HG02981 (cell line): ENCODE measurements at regions not wholly inside any gene's neighbourhood (a gene's known extent, or its start where the extent isn't known, plus 50 kb on each side); places are given as distances from the start of the nearest gene placed in this dataset.

Experiments
- ATAC-seq: cut with Tn5 transposase; IDR thresholded peaks from one replicate; pipeline ENCODE4 v1.9.1; 2021; ENCODE audit warnings: mild to moderate bottlenecking, moderate library complexity; ENCODE audit not compliant: unreplicated experiment

GRCh38 chr2:145736871-145737270 is 1217.0 kb upstream of the ZEB2 start:
- ATAC-seq, result no peak

GRCh38 chr2:145731467-145731866 is 1211.5 kb upstream of the ZEB2 start:
- ATAC-seq, result no peak

- no peak for ATAC-seq
Observed at GRCh38 chr2:145729993-145730770, 1210.3 kb upstream of the ZEB2 start.

GRCh38 chr2:145729481-145729880 is 1209.6 kb upstream of the ZEB2 start:
- ATAC-seq, result no peak

GRCh38 chr2:145728511-145728910 is 1208.6 kb upstream of the ZEB2 start:
- no peak for ATAC-seq

GRCh38 chr2:145725876-145726275 is 1206.0 kb upstream of the ZEB2 start:
- no peak for ATAC-seq

- no peak for ATAC-seq
Observed at GRCh38 chr2:145724311-145724898, 1204.5 kb upstream of the ZEB2 start.

- ATAC-seq, result no peak
Observed at GRCh38 chr2:145723872-145724271, 1204.0 kb upstream of the ZEB2 start.

GRCh38 chr2:145721681-145722080 is 1201.8 kb upstream of the ZEB2 start:
- no peak for ATAC-seq

- ATAC-seq, result no peak
Observed at GRCh38 chr2:145715601-145716000, 1195.7 kb upstream of the ZEB2 start.

GRCh38 chr2:145710303-145710702 is 1190.4 kb upstream of the ZEB2 start:
- ATAC-seq, result no peak

- no peak for ATAC-seq
Observed at GRCh38 chr2:145702305-145702704, 1182.4 kb upstream of the ZEB2 start.

- ATAC-seq, result peak; percentile 95
Observed at GRCh38 chr2:145692971-145693478, 1173.1 kb upstream of the ZEB2 start.

- ATAC-seq, result no peak
Observed at GRCh38 chr2:145691659-145692058, 1171.7 kb upstream of the ZEB2 start.

- ATAC-seq, result no peak
Observed at GRCh38 chr2:145690183-145690778, 1170.4 kb upstream of the ZEB2 start.

GRCh38 chr2:145689277-145689676 is 1169.4 kb upstream of the ZEB2 start:
- ATAC-seq, result no peak

GRCh38 chr2:145688156-145688555 is 1168.2 kb upstream of the ZEB2 start:
- ATAC-seq, result no peak

GRCh38 chr2:145687442-145688134 is 1167.7 kb upstream of the ZEB2 start:
- no peak for ATAC-seq

GRCh38 chr2:145685383-145686050 is 1165.6 kb upstream of the ZEB2 start:
- ATAC-seq, result no peak

GRCh38 chr2:145682546-145683157 is 1162.7 kb upstream of the ZEB2 start:
- no peak for ATAC-seq
